ENCODE measurements at regions not wholly inside any gene's neighbourhood (a gene's known extent, or its start where the extent isn't known, plus 50 kb on each side); places are given as distances from the start of the nearest gene placed in this dataset.
"Not testable (repeated sequence)": the region's sequence is repeated elsewhere in the genome, so short reads cannot be mapped to it uniquely, and the experiment has no call there.

DNA sequence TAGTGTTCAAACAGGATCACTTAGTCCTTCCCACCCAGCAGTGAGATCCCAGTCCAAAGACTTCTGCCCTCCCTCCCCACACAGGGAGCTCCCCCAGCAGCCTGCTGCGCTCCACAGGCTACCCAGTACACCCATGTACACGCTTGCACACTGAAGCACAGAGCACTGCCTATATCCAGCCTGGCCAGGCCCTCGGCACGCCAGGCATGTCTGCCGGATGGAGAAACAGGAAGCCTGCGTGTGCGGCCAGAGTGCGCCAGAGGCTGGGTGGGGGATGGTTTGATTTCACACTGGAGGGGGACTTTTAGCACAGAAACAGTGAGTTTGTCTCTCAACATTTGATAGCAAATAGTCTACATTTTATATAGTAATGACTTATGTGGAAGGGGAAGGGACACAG is 833.5 kb upstream of the IGFBP7 start:
- peak; percentile 1 for DNase-seq (ENCODE audit: low read depth)
- TF ChIP-seq, protein P1, sequence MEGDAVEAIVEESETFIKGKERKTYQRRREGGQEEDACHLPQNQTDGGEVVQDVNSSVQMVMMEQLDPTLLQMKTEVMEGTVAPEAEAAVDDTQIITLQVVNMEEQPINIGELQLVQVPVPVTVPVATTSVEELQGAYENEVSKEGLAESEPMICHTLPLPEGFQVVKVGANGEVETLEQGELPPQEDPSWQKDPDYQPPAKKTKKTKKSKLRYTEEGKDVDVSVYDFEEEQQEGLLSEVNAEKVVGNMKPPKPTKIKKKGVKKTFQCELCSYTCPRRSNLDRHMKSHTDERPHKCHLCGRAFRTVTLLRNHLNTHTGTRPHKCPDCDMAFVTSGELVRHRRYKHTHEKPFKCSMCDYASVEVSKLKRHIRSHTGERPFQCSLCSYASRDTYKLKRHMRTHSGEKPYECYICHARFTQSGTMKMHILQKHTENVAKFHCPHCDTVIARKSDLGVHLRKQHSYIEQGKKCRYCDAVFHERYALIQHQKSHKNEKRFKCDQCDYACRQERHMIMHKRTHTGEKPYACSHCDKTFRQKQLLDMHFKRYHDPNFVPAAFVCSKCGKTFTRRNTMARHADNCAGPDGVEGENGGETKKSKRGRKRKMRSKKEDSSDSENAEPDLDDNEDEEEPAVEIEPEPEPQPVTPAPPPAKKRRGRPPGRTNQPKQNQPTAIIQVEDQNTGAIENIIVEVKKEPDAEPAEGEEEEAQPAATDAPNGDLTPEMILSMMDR (IDR thresholded peaks at IDR 0.05; ENCODE audit: insufficient read depth, low read depth, low read length, missing control alignments): no peak
- H3K4me3 ChIP-seq (ENCODE audit: low read length): no peak overlapping the region

DNA sequence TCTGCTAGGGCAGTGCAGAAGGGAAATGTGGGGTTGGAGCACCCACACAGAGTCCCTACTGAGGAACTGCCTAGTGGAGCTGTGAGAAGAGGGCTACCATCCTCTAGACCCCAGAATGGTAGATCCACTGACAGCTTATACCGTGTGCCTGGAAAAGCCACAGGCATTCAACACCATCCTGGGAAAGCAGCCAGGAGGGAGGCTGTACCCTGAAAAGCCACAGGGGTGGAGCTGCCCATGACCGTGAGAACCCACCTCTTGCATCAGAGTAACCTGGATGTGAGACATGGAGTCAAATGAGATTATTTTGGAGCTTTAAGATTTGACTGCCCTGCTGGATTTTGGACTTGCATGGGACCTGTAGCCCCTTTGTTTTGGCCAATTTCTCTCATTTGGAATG is 827.1 kb upstream of the IGFBP7 start:
- DNase-seq (ENCODE audit: low read depth): not testable (repeated sequence)

DNA sequence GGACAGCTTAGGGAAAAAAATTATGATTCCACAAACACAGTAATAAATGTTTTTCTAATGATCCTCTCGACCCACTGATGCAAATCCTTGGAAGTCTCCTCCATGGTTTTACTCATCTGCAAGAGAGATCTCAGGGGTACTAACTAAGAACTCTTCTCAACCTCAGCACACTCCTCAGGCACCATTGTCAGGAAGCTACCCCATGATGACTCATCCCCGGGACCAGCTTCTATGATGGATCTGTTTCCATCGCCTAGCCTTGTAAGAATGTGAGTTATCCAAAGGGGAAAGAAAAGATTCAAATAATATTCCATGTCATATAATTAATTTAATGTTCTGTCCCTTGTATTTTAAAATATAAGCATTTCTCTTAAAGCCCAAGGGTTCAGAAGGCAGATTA is 816.1 kb upstream of the IGFBP7 start:
- no peak for DNase-seq (ENCODE audit: low read depth)
- no peak overlapping the region for H3K4me3 ChIP-seq (ENCODE audit: low read length)
- TF ChIP-seq, protein P1 (IDR thresholded peaks at IDR 0.05; ENCODE audit: insufficient read depth, low read depth, low read length, missing control alignments): no peak

More for the DNA sequence above, 827.1 kb upstream of the IGFBP7 start:
- not testable (repeated sequence) for H3K4me3 ChIP-seq (ENCODE audit: low read length)

DNA sequence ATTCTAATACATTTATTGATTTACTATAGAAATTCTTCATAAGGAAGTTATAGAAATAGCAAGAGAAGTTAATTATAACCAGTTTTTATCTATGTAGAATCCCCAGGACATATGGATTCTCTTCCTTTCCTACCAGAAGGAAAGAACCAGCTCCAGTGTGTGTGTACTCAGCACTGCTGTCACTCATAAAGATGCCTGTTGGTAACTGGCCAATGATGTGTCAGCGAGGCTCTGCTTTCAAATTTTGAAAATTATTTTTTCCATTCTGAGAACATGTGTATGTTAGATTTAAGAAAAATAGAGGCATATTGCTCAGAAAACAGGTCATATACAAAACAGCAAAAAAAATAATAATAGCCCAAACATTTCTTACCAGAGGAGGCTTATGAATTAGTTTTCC is 814.8 kb upstream of the IGFBP7 start:
- DNase-seq (ENCODE audit: low read depth): no peak
- H3K4me3 ChIP-seq (ENCODE audit: low read length): no peak overlapping the region
- TF ChIP-seq, protein P1 (IDR thresholded peaks at IDR 0.05; ENCODE audit: insufficient read depth, low read depth, low read length, missing control alignments): no peak

DNA sequence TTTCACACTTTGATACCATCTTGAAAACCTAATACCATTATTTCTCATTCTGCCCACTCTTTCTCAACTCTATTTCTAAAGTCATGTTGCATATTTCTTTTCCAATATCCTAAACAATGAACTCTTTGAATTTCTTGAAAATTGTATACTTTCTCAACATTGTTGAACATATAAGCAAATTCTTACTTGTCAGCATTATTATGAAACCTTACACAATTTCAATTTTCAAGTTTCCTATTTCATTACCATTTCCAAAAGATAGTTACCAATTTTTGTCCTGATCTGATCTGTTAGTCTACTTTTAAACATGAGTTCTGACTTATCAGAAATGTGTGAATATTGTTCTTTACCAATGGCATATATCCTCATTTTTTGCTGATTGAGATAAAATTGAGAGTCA is 806.3 kb upstream of the IGFBP7 start:
- DNase-seq (ENCODE audit: low read depth): no peak
- H3K4me3 ChIP-seq (ENCODE audit: low read length): no peak overlapping the region
- TF ChIP-seq, protein P1 (IDR thresholded peaks at IDR 0.05; ENCODE audit: insufficient read depth, low read depth, low read length, missing control alignments): no peak

DNA sequence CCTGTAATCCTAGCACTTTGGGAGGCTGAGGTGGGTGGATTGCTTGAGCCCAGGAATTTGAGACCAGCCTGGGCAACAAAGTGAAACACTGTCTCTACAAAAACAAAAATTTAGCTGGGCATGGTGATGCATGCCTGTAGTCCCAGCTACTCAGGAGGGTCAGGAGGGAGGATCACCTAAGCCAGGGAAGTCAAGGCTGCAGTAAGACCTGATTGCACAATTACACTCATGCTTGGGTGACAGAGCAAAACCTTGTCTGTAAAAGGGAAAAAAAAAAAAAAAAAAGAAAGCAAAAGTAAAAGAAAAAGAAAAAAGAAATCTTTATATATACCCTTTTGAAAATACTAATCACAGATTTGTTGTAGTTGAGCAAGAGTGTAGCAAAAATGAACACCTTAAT is 801.0 kb upstream of the IGFBP7 start:
- no peak for DNase-seq (ENCODE audit: low read depth)
- TF ChIP-seq, protein P1 (IDR thresholded peaks at IDR 0.05; ENCODE audit: insufficient read depth, low read depth, low read length, missing control alignments): no peak
- H3K4me3 ChIP-seq (ENCODE audit: low read length): no peak overlapping the region

DNA sequence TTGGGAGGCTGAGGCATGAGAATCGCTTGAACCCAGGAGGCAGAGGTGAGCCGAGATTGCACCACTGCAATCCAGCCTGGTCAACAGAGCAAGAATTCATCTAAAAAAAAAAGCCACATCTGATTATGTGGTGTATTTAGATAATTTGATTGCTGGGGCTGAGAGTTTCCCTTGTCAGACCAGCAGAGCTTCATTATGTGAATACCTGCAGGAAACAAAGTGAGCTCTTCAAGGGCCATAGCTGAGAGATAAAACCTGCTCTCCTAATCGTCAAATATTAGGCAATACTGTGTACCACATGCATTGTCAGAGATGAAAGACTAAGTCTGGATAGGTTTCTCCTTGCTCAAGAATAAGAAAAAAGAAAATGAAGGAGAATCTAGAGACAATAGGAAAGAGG is 800.0 kb upstream of the IGFBP7 start:
- TF ChIP-seq, protein P1 (IDR thresholded peaks at IDR 0.05; ENCODE audit: insufficient read depth, low read depth, low read length, missing control alignments): no peak
- H3K4me3 ChIP-seq (ENCODE audit: low read length): no peak overlapping the region
- no peak for DNase-seq (ENCODE audit: low read depth)

DNA sequence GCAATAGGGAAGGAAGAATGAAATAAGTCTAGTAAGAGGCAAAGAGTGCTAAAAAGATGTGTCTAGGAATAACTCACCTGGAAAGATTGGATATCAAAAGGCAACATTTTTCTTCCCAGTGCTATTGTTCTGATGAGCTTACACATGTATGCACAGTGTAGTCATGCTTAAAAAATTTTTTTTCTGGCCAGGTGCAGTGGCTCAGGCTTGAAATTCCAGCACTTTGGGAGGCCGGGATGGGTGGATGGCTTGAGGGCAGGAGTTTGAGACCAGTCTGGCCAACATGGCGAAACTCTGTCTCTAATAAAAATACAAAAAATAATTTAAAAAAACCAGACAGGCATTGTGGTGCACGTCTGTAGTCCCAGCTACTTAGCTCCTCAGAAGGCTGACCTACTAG is 795.8 kb upstream of the IGFBP7 start:
- no peak overlapping the region for H3K4me3 ChIP-seq (ENCODE audit: low read length)
- DNase-seq (ENCODE audit: low read depth): peak; percentile 10
- TF ChIP-seq, protein P1 (IDR thresholded peaks at IDR 0.05; ENCODE audit: insufficient read depth, low read depth, low read length, missing control alignments): no peak
